ENCODE measurements at regions not wholly inside any gene's neighbourhood (a gene's known extent, or its start where the extent isn't known, plus 50 kb on each side); places are given as distances from the start of the nearest gene placed in this dataset.

DNA sequence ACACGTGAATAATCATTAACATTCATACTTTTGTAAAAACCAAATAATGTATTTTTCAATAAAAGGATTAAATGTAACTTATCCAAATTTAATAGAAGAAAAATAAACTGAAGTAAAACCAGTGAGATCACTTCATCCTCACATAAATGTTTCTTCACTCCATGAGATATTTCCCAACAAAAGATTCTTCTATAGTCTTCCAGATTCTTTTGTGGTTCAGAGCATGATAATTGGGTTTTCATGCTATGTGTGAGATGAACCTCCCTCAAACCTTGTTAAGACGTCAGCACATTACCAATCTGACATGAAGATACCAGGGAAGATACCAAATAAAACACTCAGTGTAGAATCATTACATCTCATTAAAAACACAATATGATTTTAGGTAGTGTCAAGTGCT, 62.9 kb upstream of the OXGR1 start:
- Histone ChIP-seq H3K27ac (ENCODE audit: low read depth, low read length) (no peak overlapping the region), H3K4me3 (ENCODE audit: low read depth in 1 of 2, low read length in 2 of 2) (no peak overlapping the region), H3K27me3 (ENCODE audit: control insufficient read depth in 1 of 2, insufficient read depth in 2 of 2, low read length in 2 of 2) (no peaks in the 10 kb centered on the region), H3K9me3 (ENCODE audit: control insufficient read depth in 1 of 2, low read length in 2 of 2) (no peaks in the 10 kb centered on the region), H3K9ac (ENCODE audit: low read depth in 1 of 2, low read length in 2 of 2) (no peak overlapping the region), H3K4me1 (ENCODE audit: control insufficient read depth in 1 of 2, insufficient read depth in 2 of 2, low read length in 2 of 2) (no peaks in the 10 kb centered on the region), H3K36me3 (ENCODE audit: control insufficient read depth in 1 of 2, insufficient read depth in 2 of 2, low read length in 2 of 2) (no peaks in the 10 kb centered on the region)

DNA sequence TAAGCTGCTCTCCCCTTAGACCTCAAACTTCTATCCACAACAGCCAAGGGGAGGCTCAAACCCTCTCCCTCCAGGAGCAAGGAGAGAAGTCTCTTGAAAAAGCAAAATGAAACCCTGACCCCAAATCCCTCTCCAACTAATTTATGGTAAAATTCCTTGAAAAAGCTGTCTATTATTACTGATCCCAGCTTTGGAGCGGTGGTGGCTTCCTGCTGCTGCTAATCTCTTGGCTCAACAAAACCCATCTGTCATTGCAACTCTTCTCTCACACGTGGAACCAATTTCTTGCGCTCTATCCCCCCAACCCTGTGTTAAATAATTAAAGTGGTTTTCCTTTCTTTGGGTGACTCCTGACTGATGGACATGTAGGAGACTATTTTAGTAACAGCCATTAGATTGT, 64.1 kb upstream of the OXGR1 start:
- no peak overlapping the region for H3K9ac ChIP-seq (ENCODE audit: low read depth in 1 of 2, low read length in 2 of 2)
- no peak overlapping the region for H3K27ac ChIP-seq (ENCODE audit: low read depth, low read length)
- H3K9me3 ChIP-seq (ENCODE audit: control insufficient read depth in 1 of 2, low read length in 2 of 2) = no peaks in the 10 kb centered on the region
- H3K4me3 ChIP-seq (ENCODE audit: low read depth in 1 of 2, low read length in 2 of 2) = no peak overlapping the region
- H3K27me3 ChIP-seq (ENCODE audit: control insufficient read depth in 1 of 2, insufficient read depth in 2 of 2, low read length in 2 of 2) = no peaks in the 10 kb centered on the region
- H3K4me1 ChIP-seq (ENCODE audit: control insufficient read depth in 1 of 2, insufficient read depth in 2 of 2, low read length in 2 of 2) = no peaks in the 10 kb centered on the region
- H3K36me3 ChIP-seq (ENCODE audit: control insufficient read depth in 1 of 2, insufficient read depth in 2 of 2, low read length in 2 of 2) = no peaks in the 10 kb centered on the region

DNA sequence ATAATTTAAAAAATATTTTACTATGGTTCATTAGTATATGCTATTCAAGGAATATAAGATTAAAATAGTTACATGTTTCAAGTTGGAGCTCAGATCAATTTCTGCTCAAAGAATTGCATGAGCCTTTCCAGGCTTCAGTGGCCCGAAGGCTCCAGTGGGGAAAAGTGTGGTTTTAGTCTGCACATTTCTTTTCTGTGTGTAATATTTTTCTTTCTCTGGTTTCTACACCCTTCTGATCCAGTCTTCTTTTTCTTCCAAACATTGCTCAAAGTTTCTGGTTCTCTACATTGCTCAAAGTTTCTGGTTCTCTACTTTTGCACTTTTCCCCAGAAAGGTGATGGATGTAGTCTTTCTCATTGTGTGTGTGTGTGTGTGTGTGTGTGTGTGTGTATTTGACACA, 64.7 kb upstream of the OXGR1 start:
- Histone ChIP-seq H3K36me3 (ENCODE audit: control insufficient read depth in 1 of 2, insufficient read depth in 2 of 2, low read length in 2 of 2) (no peaks in the 10 kb centered on the region), H3K27ac (ENCODE audit: low read depth, low read length) (no peak overlapping the region), H3K4me1 (ENCODE audit: control insufficient read depth in 1 of 2, insufficient read depth in 2 of 2, low read length in 2 of 2) (no peaks in the 10 kb centered on the region), H3K9me3 (ENCODE audit: control insufficient read depth in 1 of 2, low read length in 2 of 2) (no peaks in the 10 kb centered on the region), H3K4me3 (ENCODE audit: low read depth in 1 of 2, low read length in 2 of 2) (no peak overlapping the region), H3K9ac (ENCODE audit: low read depth in 1 of 2, low read length in 2 of 2) (no peak overlapping the region), H3K27me3 (ENCODE audit: control insufficient read depth in 1 of 2, insufficient read depth in 2 of 2, low read length in 2 of 2) (no peaks in the 10 kb centered on the region)

DNA sequence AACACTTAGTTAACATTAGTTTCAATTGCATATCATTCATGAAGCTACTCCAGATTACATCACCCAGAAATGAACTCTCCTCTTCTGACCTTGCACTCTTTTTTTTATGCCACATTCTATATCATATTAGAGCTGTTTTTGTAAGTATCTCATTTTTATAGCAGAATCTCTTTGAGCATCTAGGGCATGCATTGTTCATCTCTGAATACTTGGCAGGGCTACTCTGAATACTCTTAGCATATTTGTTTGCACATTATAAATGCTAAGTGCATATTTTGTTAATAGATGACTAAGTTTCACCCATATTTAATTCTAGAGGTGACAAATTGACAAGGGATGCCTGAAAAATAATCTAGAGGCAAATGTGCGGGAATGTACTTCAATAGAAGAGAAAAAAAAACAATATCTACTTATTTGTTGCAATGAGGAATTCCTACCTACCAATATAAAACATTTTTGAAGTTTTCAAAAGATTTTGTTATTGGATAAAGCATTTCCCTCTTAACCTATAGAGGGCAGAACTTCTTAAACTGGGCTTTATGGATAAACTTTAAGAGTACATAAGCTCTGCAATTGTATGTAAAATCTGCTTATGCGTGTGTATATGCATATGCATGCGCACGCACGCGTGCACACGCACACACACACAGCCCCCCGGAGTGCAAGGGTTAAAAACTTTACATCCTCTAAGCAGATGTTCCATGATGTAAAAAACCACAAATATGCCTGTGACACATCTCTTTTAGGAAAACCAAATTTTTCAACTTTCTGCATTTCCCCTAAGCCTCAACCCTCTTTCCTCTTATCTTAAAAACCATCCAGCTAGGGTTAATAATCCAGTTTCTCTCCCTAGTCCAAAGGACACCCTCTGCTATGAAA, 73.0 kb upstream of the OXGR1 start:
- Histone ChIP-seq H3K27ac (ENCODE audit: low read depth, low read length) (no peak overlapping the region), H3K9me3 (ENCODE audit: control insufficient read depth in 1 of 2, low read length in 2 of 2) (no peaks in the 10 kb centered on the region), H3K4me3 (ENCODE audit: low read depth in 1 of 2, low read length in 2 of 2) (no peak overlapping the region)

DNA sequence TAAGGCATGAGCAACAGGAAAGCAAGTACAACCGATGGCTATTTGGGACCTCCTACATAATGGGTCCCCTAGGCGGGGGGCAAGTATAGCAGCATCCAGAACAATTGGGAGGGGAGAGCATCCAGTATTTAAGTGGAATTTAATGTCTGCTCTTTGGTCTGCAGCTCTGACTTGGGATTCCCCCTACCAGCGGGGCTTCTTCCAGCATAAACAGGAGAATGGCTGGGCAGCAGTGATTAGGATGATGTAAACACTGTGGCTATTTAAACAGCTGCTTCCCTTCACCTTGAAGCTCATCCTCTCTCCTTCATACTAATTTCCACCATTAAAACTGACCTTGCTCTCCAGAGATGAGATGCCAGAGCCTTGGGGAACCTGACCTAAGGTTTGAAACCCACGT, 73.9 kb upstream of the OXGR1 start:
- Histone ChIP-seq H3K36me3 (ENCODE audit: control insufficient read depth in 1 of 2, insufficient read depth in 2 of 2, low read length in 2 of 2) (no peaks in the 10 kb centered on the region), H3K4me3 (ENCODE audit: low read depth in 1 of 2, low read length in 2 of 2) (no peak overlapping the region), H3K27me3 (ENCODE audit: control insufficient read depth in 1 of 2, insufficient read depth in 2 of 2, low read length in 2 of 2) (no peaks in the 10 kb centered on the region), H3K4me1 (ENCODE audit: control insufficient read depth in 1 of 2, insufficient read depth in 2 of 2, low read length in 2 of 2) (peaks cover 0 to 6% of the 10 kb centered on the region in 2 donors), H3K27ac (ENCODE audit: low read depth, low read length) (no peak overlapping the region), H3K9ac (ENCODE audit: low read depth in 1 of 2, low read length in 2 of 2) (no peak overlapping the region), H3K9me3 (ENCODE audit: control insufficient read depth in 1 of 2, low read length in 2 of 2) (no peaks in the 10 kb centered on the region)

More for the DNA sequence above, 73.0 kb upstream of the OXGR1 start:
- H3K36me3 ChIP-seq (ENCODE audit: control insufficient read depth in 1 of 2, insufficient read depth in 2 of 2, low read length in 2 of 2) = no peaks in the 10 kb centered on the region
- H3K4me1 ChIP-seq (ENCODE audit: control insufficient read depth in 1 of 2, insufficient read depth in 2 of 2, low read length in 2 of 2) = peaks cover 0 to 2% of the 10 kb centered on the region in 2 donors
- no peaks in the 10 kb centered on the region for H3K27me3 ChIP-seq (ENCODE audit: control insufficient read depth in 1 of 2, insufficient read depth in 2 of 2, low read length in 2 of 2)
- no peak overlapping the region for H3K9ac ChIP-seq (ENCODE audit: low read depth in 1 of 2, low read length in 2 of 2)

DNA sequence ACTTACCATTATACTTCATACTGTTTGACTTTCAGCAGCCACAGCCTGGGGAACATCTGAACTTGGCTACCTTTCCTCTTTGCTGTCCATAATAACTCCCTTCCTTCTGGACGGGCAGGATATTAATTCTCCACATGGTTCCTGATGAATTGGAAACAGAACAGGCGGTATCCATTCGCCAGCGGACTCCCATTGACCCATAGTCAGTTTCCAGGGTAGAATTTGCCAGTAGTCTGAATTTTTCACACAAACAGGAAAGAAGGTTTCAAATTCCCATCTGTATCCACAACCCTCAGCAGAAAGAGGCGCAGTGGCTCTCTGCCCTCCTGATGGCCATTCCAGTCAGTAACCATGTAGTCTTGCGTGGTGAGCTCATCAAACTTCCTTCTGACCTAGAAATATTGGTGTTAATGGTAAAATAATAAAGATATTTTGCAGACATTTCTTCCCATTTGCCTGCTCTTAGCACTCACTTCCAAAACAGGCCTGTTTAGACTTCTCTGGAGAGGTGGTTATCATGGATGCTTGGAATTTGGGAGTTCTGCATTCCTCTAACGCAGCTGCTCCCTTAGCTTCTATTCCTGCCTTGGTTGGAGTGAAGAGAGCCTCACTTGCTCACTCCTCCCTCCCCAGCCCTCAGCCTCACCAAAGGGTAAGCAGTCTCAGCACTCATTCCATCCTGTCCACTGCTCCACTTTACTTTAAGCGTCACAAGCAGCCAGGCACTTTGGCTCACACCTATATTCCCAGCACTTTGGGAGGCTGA, 75.0 kb upstream of the OXGR1 start:
- peaks cover 0 to 6% of the 10 kb centered on the region in 2 donors for H3K4me1 ChIP-seq (ENCODE audit: control insufficient read depth in 1 of 2, insufficient read depth in 2 of 2, low read length in 2 of 2)
- no peak overlapping the region for H3K9ac ChIP-seq (ENCODE audit: low read depth in 1 of 2, low read length in 2 of 2)
- peaks cover 1 to 2% of the 10 kb centered on the region in 2 donors for H3K9me3 ChIP-seq (ENCODE audit: control insufficient read depth in 1 of 2, low read length in 2 of 2)
- no peaks in the 10 kb centered on the region for H3K36me3 ChIP-seq (ENCODE audit: control insufficient read depth in 1 of 2, insufficient read depth in 2 of 2, low read length in 2 of 2)
- no peak overlapping the region for H3K27ac ChIP-seq (ENCODE audit: low read depth, low read length)
- H3K27me3 ChIP-seq (ENCODE audit: control insufficient read depth in 1 of 2, insufficient read depth in 2 of 2, low read length in 2 of 2) = no peaks in the 10 kb centered on the region
- no peak overlapping the region for H3K4me3 ChIP-seq (ENCODE audit: low read depth in 1 of 2, low read length in 2 of 2)

DNA sequence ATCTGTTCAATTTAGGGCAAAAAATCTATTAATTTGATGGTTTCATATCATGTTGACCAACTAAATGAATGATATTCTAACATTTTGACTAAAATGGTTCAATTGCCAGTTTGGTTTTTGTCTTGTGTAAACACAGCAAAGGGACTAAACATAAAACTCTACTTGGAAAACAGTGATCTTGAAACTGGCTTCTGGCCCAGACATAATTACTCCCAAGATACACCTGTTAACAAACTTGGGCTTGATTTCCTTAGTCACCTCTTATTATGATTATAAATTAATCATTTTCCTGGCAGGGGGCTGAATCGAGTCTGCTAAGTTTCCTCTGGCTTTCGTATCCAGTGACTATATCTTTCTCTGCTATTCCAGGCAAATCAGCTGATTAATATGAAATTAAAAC, 78.0 kb upstream of the OXGR1 start:
- Histone ChIP-seq H3K4me3 (ENCODE audit: low read depth in 1 of 2, low read length in 2 of 2) (no peak overlapping the region), H3K27ac (ENCODE audit: low read depth, low read length) (no peak overlapping the region), H3K36me3 (ENCODE audit: control insufficient read depth in 1 of 2, insufficient read depth in 2 of 2, low read length in 2 of 2) (no peaks in the 10 kb centered on the region), H3K9ac (ENCODE audit: low read depth in 1 of 2, low read length in 2 of 2) (no peak overlapping the region), H3K27me3 (ENCODE audit: control insufficient read depth in 1 of 2, insufficient read depth in 2 of 2, low read length in 2 of 2) (no peaks in the 10 kb centered on the region), H3K4me1 (ENCODE audit: control insufficient read depth in 1 of 2, insufficient read depth in 2 of 2, low read length in 2 of 2) (peaks cover 0 to 6% of the 10 kb centered on the region in 2 donors), H3K9me3 (ENCODE audit: control insufficient read depth in 1 of 2, low read length in 2 of 2) (peaks cover 2 to 10% of the 10 kb centered on the region in 2 donors)

DNA sequence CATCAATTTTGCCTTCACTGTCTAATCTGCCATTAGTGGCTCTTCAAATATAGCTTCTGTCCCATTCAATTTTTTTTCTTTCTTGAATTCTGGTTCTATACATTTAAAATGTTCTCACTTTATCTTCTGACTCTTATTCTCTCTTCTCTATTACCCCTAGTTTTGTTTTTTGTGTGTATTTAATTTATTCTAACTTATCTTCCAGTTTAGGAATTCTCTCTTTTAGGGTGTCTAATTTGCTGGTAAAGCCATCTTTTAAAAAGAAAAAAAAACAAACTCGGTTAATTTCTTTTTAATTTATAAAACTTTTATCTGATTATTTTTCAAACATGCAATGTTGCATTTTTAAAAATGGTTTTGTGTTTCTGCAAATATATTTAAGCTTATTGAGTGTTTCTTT, 80.3 kb upstream of the OXGR1 start:
- Histone ChIP-seq H3K36me3 (ENCODE audit: control insufficient read depth in 1 of 2, insufficient read depth in 2 of 2, low read length in 2 of 2) (no peaks in the 10 kb centered on the region), H3K4me3 (ENCODE audit: low read depth in 1 of 2, low read length in 2 of 2) (no peak overlapping the region), H3K4me1 (ENCODE audit: control insufficient read depth in 1 of 2, insufficient read depth in 2 of 2, low read length in 2 of 2) (peaks cover 0 to 6% of the 10 kb centered on the region in 2 donors), H3K27ac (ENCODE audit: low read depth, low read length) (no peak overlapping the region), H3K9ac (ENCODE audit: low read depth in 1 of 2, low read length in 2 of 2) (no peak overlapping the region), H3K9me3 (ENCODE audit: control insufficient read depth in 1 of 2, low read length in 2 of 2) (peaks cover 2 to 10% of the 10 kb centered on the region in 2 donors), H3K27me3 (ENCODE audit: control insufficient read depth in 1 of 2, insufficient read depth in 2 of 2, low read length in 2 of 2) (no peaks in the 10 kb centered on the region)

DNA sequence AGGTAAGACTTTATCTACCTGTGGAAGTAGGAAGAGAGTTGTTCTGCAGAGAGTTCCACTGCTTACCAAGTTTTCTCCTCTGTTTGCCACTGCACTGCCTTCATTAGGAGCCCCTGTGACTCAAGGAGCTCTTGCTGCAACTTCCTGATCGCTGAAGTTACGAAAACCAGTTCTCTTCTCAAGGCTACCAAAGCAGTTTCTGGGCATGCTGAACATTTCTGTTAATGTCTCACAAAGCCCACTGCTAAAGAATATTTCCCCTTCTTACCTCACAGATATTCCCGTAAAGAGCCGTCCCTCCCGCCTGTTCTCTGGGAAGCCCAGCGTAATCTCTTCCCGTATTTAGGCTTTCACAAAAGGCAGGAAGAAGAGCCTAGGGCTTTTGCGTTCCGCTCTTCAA, 82.6 kb upstream of the OXGR1 start:
- H3K9ac ChIP-seq (ENCODE audit: low read depth in 1 of 2, low read length in 2 of 2) = no peak overlapping the region
- peaks cover 2 to 10% of the 10 kb centered on the region in 2 donors for H3K9me3 ChIP-seq (ENCODE audit: control insufficient read depth in 1 of 2, low read length in 2 of 2)
- H3K4me1 ChIP-seq (ENCODE audit: control insufficient read depth in 1 of 2, insufficient read depth in 2 of 2, low read length in 2 of 2) = peaks cover 0 to 6% of the 10 kb centered on the region in 2 donors
- no peak overlapping the region for H3K27ac ChIP-seq (ENCODE audit: low read depth, low read length)
- H3K27me3 ChIP-seq (ENCODE audit: control insufficient read depth in 1 of 2, insufficient read depth in 2 of 2, low read length in 2 of 2) = no peaks in the 10 kb centered on the region
- H3K4me3 ChIP-seq (ENCODE audit: low read depth in 1 of 2, low read length in 2 of 2) = no peak overlapping the region
- no peaks in the 10 kb centered on the region for H3K36me3 ChIP-seq (ENCODE audit: control insufficient read depth in 1 of 2, insufficient read depth in 2 of 2, low read length in 2 of 2)

DNA sequence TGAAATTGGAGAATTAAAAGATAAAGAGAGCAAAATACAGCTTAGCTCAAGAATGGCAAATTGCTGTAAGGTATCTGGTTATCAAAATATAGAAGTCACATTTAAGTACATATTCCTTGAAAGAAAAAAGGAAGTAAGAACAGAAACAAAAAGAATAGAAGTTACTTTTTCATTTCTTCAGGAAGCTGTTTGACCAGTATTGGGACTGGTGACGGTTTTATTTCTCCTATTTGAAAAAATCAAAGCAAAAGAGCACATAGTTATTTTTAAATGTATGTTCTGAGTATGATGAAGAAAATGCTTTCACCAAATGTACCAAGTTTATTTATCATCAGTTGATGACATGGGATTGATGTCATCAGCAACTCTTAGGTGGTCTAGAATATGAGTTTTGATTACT, 83.1 kb upstream of the OXGR1 start:
- Histone ChIP-seq H3K27ac (ENCODE audit: low read depth, low read length) (no peak overlapping the region), H3K4me3 (ENCODE audit: low read depth in 1 of 2, low read length in 2 of 2) (no peak overlapping the region), H3K36me3 (ENCODE audit: control insufficient read depth in 1 of 2, insufficient read depth in 2 of 2, low read length in 2 of 2) (no peaks in the 10 kb centered on the region), H3K9ac (ENCODE audit: low read depth in 1 of 2, low read length in 2 of 2) (no peak overlapping the region), H3K27me3 (ENCODE audit: control insufficient read depth in 1 of 2, insufficient read depth in 2 of 2, low read length in 2 of 2) (no peaks in the 10 kb centered on the region), H3K9me3 (ENCODE audit: control insufficient read depth in 1 of 2, low read length in 2 of 2) (peaks cover 2 to 10% of the 10 kb centered on the region in 2 donors), H3K4me1 (ENCODE audit: control insufficient read depth in 1 of 2, insufficient read depth in 2 of 2, low read length in 2 of 2) (peaks cover 0 to 3% of the 10 kb centered on the region in 2 donors)
